ENCODE measurements at regions not wholly inside any gene's neighbourhood (a gene's known extent, or its start where the extent isn't known, plus 50 kb on each side); places are given as distances from the start of the nearest gene placed in this dataset.

DNA sequence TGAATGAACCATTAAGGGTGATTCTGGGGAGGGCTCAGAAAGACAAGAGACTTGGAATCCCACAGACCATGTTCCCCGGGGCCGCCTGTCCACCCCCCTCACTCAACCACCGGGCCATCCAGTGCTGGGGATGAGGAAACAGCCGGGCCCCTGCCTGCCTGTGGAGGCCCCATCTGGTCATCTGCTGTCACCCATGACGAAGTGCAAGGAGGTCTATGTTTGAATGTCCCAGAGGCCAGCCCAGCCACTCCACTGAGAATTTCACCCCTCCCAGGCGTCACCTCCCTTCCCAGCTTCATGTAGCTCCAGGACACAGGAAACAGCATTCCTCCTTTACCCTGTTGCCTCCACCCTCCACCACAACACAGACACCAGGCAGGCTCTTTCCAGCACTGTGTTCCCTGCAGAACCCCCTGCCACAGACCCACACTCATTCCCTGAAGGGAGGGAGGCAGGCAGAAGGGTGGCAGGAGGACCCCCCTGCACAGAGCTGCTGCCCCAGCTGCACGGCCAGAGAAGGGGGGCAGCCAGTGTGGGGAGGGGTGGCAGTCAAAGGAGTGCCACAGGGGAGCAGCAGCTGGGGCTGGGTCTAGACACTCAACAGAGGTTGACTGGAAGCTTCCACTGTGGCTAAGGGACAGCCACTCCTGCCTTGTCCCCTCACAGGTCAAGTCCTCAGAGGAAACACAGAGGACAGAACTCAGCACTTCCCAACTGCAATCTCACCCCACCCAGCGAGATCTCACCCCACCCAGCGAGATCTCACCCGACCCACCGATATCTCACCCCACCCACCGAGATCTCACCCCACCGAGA lies 50.3 kb upstream of the PPP2R5C start:
- no peak for TF ChIP-seq CTCF (IDR thresholded peaks at IDR 0.05; ENCODE audit: low read length)
- TF ChIP-seq EZH2 (optimal IDR thresholded peaks at IDR 0.05; ENCODE audit: low read depth, low read length) = no peak
- no peak for TF ChIP-seq EZH2phosphoT487 (IDR thresholded peaks at IDR 0.05; ENCODE audit: low read length)
